C4-2B (cell line): ENCODE measurements at regions not wholly inside any gene's neighbourhood (a gene's known extent, or its start where the extent isn't known, plus 50 kb on each side); places are given as distances from the start of the nearest gene placed in this dataset.

Source experiments
- CTCF ChIP-seq: fragments of 450-650 bp; conservative IDR thresholded peaks from 2 replicates; pipeline ENCODE4 v1.5.1; 2017; ENCODE audit warnings: mild to moderate bottlenecking
- ZFX ChIP-seq: fragments of 450-650 bp; IDR thresholded peaks from 2 replicates; pipeline ENCODE4 v1.6.1; 2017

- no peak for TF ChIP-seq CTCF
- no peak for TF ChIP-seq ZFX
These were observed 65.4 kb downstream of the DACT1 start for GRCh38 chr14:58703161-58703506.
